NAMALWA (cell line): ENCODE measurements at regions not wholly inside any gene's neighbourhood (a gene's known extent, or its start where the extent isn't known, plus 50 kb on each side); places are given as distances from the start of the nearest gene placed in this dataset.

Source experiments
- DNase-seq: peaks from one replicate; pipeline ENCODE4 v3.0.0-alpha.2; 2015; ENCODE audit warnings: low spot score

- DNase-seq = no peak
Measured at GRCh38 chr1:191895049-191895448, 263.2 kb upstream of the RGS18 start.

- DNase-seq = no peak
Measured at GRCh38 chr1:191895462-191896058, 262.7 kb upstream of the RGS18 start.

- no peak for DNase-seq
Measured at GRCh38 chr1:191897134-191897533, 261.1 kb upstream of the RGS18 start.

GRCh38 chr1:191901651-191902050 lies 256.6 kb upstream of the RGS18 start:
- no peak for DNase-seq

GRCh38 chr1:191904991-191905390 lies 253.3 kb upstream of the RGS18 start:
- DNase-seq = no peak

GRCh38 chr1:191905781-191906180 lies 252.5 kb upstream of the RGS18 start:
- DNase-seq = no peak

- DNase-seq = no peak
Measured at GRCh38 chr1:191907121-191907520, 251.1 kb upstream of the RGS18 start.

- no peak for DNase-seq
Measured at GRCh38 chr1:191910245-191910644, 248.0 kb upstream of the RGS18 start.

- no peak for DNase-seq
Measured at GRCh38 chr1:191912517-191912916, 245.7 kb upstream of the RGS18 start.

- no peak for DNase-seq
Measured at GRCh38 chr1:191913260-191913977, 244.8 kb upstream of the RGS18 start.

GRCh38 chr1:191929383-191929782 lies 228.9 kb upstream of the RGS18 start:
- DNase-seq = no peak

- DNase-seq = no peak
Measured at GRCh38 chr1:191943684-191944083, 214.6 kb upstream of the RGS18 start.

- no peak for DNase-seq
Measured at GRCh38 chr1:191953526-191953925, 204.7 kb upstream of the RGS18 start.

- DNase-seq = no peak
Measured at GRCh38 chr1:191959856-191960255, 198.4 kb upstream of the RGS18 start.

- no peak for DNase-seq
Measured at GRCh38 chr1:191963286-191963685, 195.0 kb upstream of the RGS18 start.

- no peak for DNase-seq
Measured at GRCh38 chr1:191963781-191964455, 194.3 kb upstream of the RGS18 start.

- DNase-seq = no peak
Measured at GRCh38 chr1:191969290-191969689, 189.0 kb upstream of the RGS18 start.

GRCh38 chr1:191970116-191970515 lies 188.1 kb upstream of the RGS18 start:
- DNase-seq = no peak

- DNase-seq = no peak
Measured at GRCh38 chr1:191971447-191971846, 186.8 kb upstream of the RGS18 start.

- no peak for DNase-seq
Measured at GRCh38 chr1:191974004-191974403, 184.3 kb upstream of the RGS18 start.

- DNase-seq = no peak
Measured at GRCh38 chr1:191977874-191978506, 180.3 kb upstream of the RGS18 start.

GRCh38 chr1:191984856-191985255 lies 173.4 kb upstream of the RGS18 start:
- DNase-seq = no peak

- no peak for DNase-seq
Measured at GRCh38 chr1:191992118-191992517, 166.1 kb upstream of the RGS18 start.
